ENCODE measurements at regions not wholly inside any gene's neighbourhood (a gene's known extent, or its start where the extent isn't known, plus 50 kb on each side); places are given as distances from the start of the nearest gene placed in this dataset.
"Not testable (repeated sequence)": the region's sequence is repeated elsewhere in the genome, so short reads cannot be mapped to it uniquely, and the experiment has no call there.

- TF ChIP-seq, protein P1, sequence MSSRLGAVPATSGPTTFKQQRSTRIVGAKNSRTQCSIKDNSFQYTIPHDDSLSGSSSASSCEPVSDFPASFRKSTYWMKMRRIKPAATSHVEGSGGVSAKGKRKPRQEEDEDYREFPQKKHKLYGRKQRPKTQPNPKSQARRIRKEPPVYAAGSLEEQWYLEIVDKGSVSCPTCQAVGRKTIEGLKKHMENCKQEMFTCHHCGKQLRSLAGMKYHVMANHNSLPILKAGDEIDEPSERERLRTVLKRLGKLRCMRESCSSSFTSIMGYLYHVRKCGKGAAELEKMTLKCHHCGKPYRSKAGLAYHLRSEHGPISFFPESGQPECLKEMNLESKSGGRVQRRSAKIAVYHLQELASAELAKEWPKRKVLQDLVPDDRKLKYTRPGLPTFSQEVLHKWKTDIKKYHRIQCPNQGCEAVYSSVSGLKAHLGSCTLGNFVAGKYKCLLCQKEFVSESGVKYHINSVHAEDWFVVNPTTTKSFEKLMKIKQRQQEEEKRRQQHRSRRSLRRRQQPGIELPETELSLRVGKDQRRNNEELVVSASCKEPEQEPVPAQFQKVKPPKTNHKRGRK (CRISPR knock-in tag; IDR thresholded peaks at IDR 0.05; ENCODE audit: borderline replicate concordance): no peak
- no peak for TF ChIP-seq AFF4 (CRISPR knock-in tag; IDR thresholded peaks at IDR 0.05; ENCODE audit: borderline replicate concordance)
- no peak for TF ChIP-seq ZNF232 (CRISPR knock-in tag; IDR thresholded peaks at IDR 0.05)
Measured at GRCh38 chr10:45106236-45106856, 105.6 kb downstream of the ZNF22 start (continued).

DNA sequence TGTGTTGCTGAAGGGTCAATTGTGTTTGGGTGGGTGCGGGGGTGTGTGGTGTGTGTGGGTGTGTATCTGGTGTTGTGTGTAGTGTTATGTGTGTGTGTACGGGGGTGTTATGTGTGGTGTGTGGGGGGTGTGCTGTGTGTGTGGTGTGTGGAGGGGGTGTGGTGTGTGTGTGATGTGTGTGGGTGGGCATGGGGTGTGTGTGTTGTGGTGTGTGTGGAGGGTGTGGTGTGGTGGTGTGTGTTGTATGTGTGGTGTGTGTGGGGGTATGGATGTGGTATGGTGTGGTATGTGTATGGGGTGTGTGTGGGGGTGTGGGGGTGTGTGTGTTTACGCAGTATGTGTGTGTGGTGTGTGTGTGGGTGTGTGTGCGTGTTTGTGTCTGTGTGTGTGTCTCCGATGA lies 110.8 kb downstream of the ZNF22 start:
- no peak overlapping the region for H3K27ac Mint-ChIP-seq
- no peak overlapping the region for H3K4me3 Mint-ChIP-seq
- peaks cover 10% of the 10 kb centered on the region for H3K4me1 Mint-ChIP-seq
- no peaks in the 10 kb centered on the region for H3K27me3 Mint-ChIP-seq (ENCODE audit: low read depth)
- ChIA-PET POLR2A (no interaction called here), CTCF (no interaction called here)
- ATAC-seq (no peak), DNase-seq (ENCODE audit: low spot score) (no peak)
- no peaks in the 10 kb centered on the region for H3K36me3 Mint-ChIP-seq
- H3K9me3 Mint-ChIP-seq: no peaks in the 10 kb centered on the region
- no peak for TF ChIP-seq FOXP1 (CRISPR knock-in tag; IDR thresholded peaks at IDR 0.05; ENCODE audit: borderline replicate concordance)

GRCh38 chr10:45117940-45118339 lies 117.2 kb downstream of the ZNF22 start:
- CTCF ChIA-PET; ATAC-seq; POLR2A ChIA-PET; DNase-seq (ENCODE audit: low spot score); H3K27me3 Mint-ChIP-seq (ENCODE audit: low read depth); H3K4me1 Mint-ChIP-seq; H3K27ac Mint-ChIP-seq; H3K4me3 Mint-ChIP-seq; H3K36me3 Mint-ChIP-seq; H3K9me3 Mint-ChIP-seq: not testable (repeated sequence)

- POLR2A ChIA-PET: no interaction called here
- H3K27ac Mint-ChIP-seq: no peak overlapping the region
Measured at GRCh38 chr10:45118929-45119328, 118.2 kb downstream of the ZNF22 start.

GRCh38 chr10:45122180-45122860 lies 121.6 kb downstream of the ZNF22 start:
- H3K9me3 Mint-ChIP-seq; CTCF ChIA-PET; ATAC-seq; H3K4me1 Mint-ChIP-seq; H3K4me3 Mint-ChIP-seq; POLR2A ChIA-PET; DNase-seq (ENCODE audit: low spot score); H3K27ac Mint-ChIP-seq; H3K36me3 Mint-ChIP-seq; H3K27me3 Mint-ChIP-seq (ENCODE audit: low read depth): not testable (repeated sequence)

More at GRCh38 chr10:45118929-45119328, 118.2 kb downstream of the ZNF22 start:
- TF ChIP-seq, protein P2, sequence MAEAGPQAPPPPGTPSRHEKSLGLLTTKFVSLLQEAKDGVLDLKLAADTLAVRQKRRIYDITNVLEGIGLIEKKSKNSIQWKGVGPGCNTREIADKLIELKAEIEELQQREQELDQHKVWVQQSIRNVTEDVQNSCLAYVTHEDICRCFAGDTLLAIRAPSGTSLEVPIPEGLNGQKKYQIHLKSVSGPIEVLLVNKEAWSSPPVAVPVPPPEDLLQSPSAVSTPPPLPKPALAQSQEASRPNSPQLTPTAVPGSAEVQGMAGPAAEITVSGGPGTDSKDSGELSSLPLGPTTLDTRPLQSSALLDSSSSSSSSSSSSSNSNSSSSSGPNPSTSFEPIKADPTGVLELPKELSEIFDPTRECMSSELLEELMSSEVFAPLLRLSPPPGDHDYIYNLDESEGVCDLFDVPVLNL (CRISPR knock-in tag; IDR thresholded peaks at IDR 0.05; ENCODE audit: borderline replicate concordance, low read depth): no peak
- TF ChIP-seq TEAD4 (CRISPR knock-in tag; IDR thresholded peaks at IDR 0.05) (no peak), FOXP1 (CRISPR knock-in tag; IDR thresholded peaks at IDR 0.05; ENCODE audit: borderline replicate concordance) (no peak)
- TF ChIP-seq, protein P3, sequence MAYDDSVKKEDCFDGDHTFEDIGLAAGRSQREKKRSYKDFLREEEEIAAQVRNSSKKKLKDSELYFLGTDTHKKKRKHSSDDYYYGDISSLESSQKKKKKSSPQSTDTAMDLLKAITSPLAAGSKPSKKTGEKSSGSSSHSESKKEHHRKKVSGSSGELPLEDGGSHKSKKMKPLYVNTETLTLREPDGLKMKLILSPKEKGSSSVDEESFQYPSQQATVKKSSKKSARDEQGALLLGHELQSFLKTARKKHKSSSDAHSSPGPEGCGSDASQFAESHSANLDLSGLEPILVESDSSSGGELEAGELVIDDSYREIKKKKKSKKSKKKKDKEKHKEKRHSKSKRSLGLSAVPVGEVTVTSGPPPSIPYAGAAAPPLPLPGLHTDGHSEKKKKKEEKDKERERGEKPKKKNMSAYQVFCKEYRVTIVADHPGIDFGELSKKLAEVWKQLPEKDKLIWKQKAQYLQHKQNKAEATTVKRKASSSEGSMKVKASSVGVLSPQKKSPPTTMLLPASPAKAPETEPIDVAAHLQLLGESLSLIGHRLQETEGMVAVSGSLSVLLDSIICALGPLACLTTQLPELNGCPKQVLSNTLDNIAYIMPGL (CRISPR knock-in tag; IDR thresholded peaks at IDR 0.05): no peak
- CTCF ChIA-PET: no interaction called here
- no peaks in the 10 kb centered on the region for H3K9me3 Mint-ChIP-seq
- ATAC-seq: no peak
- no peaks in the 10 kb centered on the region for H3K27me3 Mint-ChIP-seq (ENCODE audit: low read depth)
- no peak overlapping the region for H3K4me3 Mint-ChIP-seq
- peaks cover 9% of the 10 kb centered on the region for H3K4me1 Mint-ChIP-seq
- no peak for DNase-seq (ENCODE audit: low spot score)
- no peaks in the 10 kb centered on the region for H3K36me3 Mint-ChIP-seq
